ENCODE measurements at regions not wholly inside any gene's neighbourhood (a gene's known extent, or its start where the extent isn't known, plus 50 kb on each side); places are given as distances from the start of the nearest gene placed in this dataset.

- H2BK20ac ChIP-seq (ENCODE audit: low read depth, low read length), result no peak overlapping the region
- no peaks in the 10 kb centered on the region for H4K20me1 ChIP-seq (ENCODE audit: insufficient read depth, low read length)
- 10% methylated on average over 1 of the region's 2 CpGs; no CpG with 5 or more reads in 1 of the 2 experiments for WGBS, 2 experiments (ENCODE audit: extremely low coverage in 2 of 2, insufficient read length in 1 of 2)
- H3K4ac ChIP-seq (ENCODE audit: low read depth, low read length), result no peak overlapping the region
- no peak overlapping the region for H2AK5ac ChIP-seq (ENCODE audit: low read depth, low read length)
- no peak overlapping the region for H2AK9ac ChIP-seq (replicated peaks; ENCODE audit: low read depth, low read length, poor library complexity)
- no peak overlapping the region for H3K56ac ChIP-seq (ENCODE audit: extremely low read depth, insufficient read depth, low read length)
- no peak overlapping the region for H4K91ac ChIP-seq (ENCODE audit: insufficient read depth, low read depth, low read length)
- no peaks in the 10 kb centered on the region for H3K36me3 ChIP-seq (ENCODE audit: control insufficient read depth, insufficient read depth, low read length)
- H3K9ac ChIP-seq (ENCODE audit: low read depth, low read length), result no peak overlapping the region
- H2AFZ ChIP-seq (replicated peaks; ENCODE audit: low read length, poor library complexity), result no peak overlapping the region
- in situ Hi-C loops (cut with MboI; ENCODE audit: low sequenced_read_pairs), result no loop called here
- H3K14ac ChIP-seq (replicated peaks; ENCODE audit: low read depth, low read length), result no peak overlapping the region
- ATAC-seq (ENCODE audit: low read depth) (no peak), DNase-seq (no peak)
- no peak overlapping the region for H4K8ac ChIP-seq (ENCODE audit: low read depth in 2 of 2, low read length in 2 of 2)
- H3K4me1 ChIP-seq (ENCODE audit: control insufficient read depth, insufficient read depth, low read length), result no peaks in the 10 kb centered on the region
- H2BK5ac ChIP-seq (ENCODE audit: low read depth, low read length, poor library complexity, severe bottlenecking), result no peak overlapping the region
- ChIA-PET CTCF (no interaction called here), POLR2A (ENCODE audit: unreplicated experiment) (no interaction called here)
- no TSS peak for BruUV-seq (replicated peaks)
- H3K27me3 ChIP-seq (ENCODE audit: control insufficient read depth, insufficient read depth, low read length), result peaks cover 4% of the 10 kb centered on the region
- no peak overlapping the region for H3K4me2 ChIP-seq (ENCODE audit: low read depth, low read length)
- no peak overlapping the region for H3K23ac ChIP-seq (ENCODE audit: low read depth, low read length)
- no peaks in the 10 kb centered on the region for H3K9me3 ChIP-seq (ENCODE audit: control insufficient read depth, insufficient read depth, low read length)
- H3K4me3 ChIP-seq (ENCODE audit: insufficient read depth, low read depth, low read length), result no peak overlapping the region
- no peak overlapping the region for H3K18ac ChIP-seq (ENCODE audit: low read depth, low read length)
- intact Hi-C loops (cut with micrococcal nuclease), result no loop called here
- H2BK15ac ChIP-seq (ENCODE audit: low read depth, low read length), result no peak overlapping the region
- H3K9me1 ChIP-seq (ENCODE audit: insufficient read depth, low read length), result no peaks in the 10 kb centered on the region
- no peaks in the 10 kb centered on the region for H3K79me1 ChIP-seq (ENCODE audit: low read depth in 1 of 2, low read length in 2 of 2)
- no peak overlapping the region for H3K27ac ChIP-seq (ENCODE audit: insufficient read depth, low read length)
- no peak overlapping the region for H2BK120ac ChIP-seq (ENCODE audit: low read depth, low read length)
- dilution Hi-C loops (cut with HindIII; ENCODE audit: low sequenced_read_pairs, unreplicated experiment), result no loop called here
- no peak for TF ChIP-seq NFE2L2 (IDR thresholded peaks at IDR 0.05; ENCODE audit: low read depth, low read length)
- no peak for TF ChIP-seq FOS (IDR thresholded peaks at IDR 0.05; ENCODE audit: low read depth, low read length)
- TF ChIP-seq MXI1 (IDR thresholded peaks at IDR 0.05; ENCODE audit: borderline replicate concordance, low read depth, low read length), result no peak
- TF ChIP-seq CEBPB (IDR thresholded peaks at IDR 0.05; ENCODE audit: low read depth, low read length), result no peak
- TF ChIP-seq, protein P1, sequence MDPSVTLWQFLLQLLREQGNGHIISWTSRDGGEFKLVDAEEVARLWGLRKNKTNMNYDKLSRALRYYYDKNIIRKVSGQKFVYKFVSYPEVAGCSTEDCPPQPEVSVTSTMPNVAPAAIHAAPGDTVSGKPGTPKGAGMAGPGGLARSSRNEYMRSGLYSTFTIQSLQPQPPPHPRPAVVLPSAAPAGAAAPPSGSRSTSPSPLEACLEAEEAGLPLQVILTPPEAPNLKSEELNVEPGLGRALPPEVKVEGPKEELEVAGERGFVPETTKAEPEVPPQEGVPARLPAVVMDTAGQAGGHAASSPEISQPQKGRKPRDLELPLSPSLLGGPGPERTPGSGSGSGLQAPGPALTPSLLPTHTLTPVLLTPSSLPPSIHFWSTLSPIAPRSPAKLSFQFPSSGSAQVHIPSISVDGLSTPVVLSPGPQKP (IDR thresholded peaks at IDR 0.05; ENCODE audit: borderline replicate concordance, low read depth, low read length), result no peak
- TF ChIP-seq MAZ (IDR thresholded peaks at IDR 0.05; ENCODE audit: borderline replicate concordance, low read depth, low read length), result no peak
- no peak for TF ChIP-seq BHLHE40 (IDR thresholded peaks at IDR 0.05; ENCODE audit: low read depth, low read length)
- TF ChIP-seq USF2 (IDR thresholded peaks at IDR 0.05; ENCODE audit: low read depth, low read length), result no peak
- TF ChIP-seq SMC3 (IDR thresholded peaks at IDR 0.05; ENCODE audit: low read depth, low read length), result no peak
- no peak for TF ChIP-seq MAFK (IDR thresholded peaks at IDR 0.05; ENCODE audit: low read depth, low read length)
- TF ChIP-seq CHD1 (IDR thresholded peaks at IDR 0.05; ENCODE audit: low read depth, low read length), result no peak
- no peak for TF ChIP-seq CTCF (conservative IDR thresholded peaks at IDR 0.05; ENCODE audit: low read depth, low read length)
- TF ChIP-seq RCOR1 (IDR thresholded peaks at IDR 0.05; ENCODE audit: insufficient replicate concordance, low read length), result no peak
- TF ChIP-seq RAD21 (IDR thresholded peaks at IDR 0.05; ENCODE audit: low read length), result no peak
- no peak for TF ChIP-seq RFX5 (IDR thresholded peaks at IDR 0.05; ENCODE audit: low read depth, low read length)
- H4K5ac ChIP-seq (ENCODE audit: low read depth, low read length), result no peak overlapping the region
Observed at GRCh38 chr16:51655249-51655648, 504.2 kb upstream of the SALL1 start.

Data from IMR-90 (cell line).